ENCODE measurements at regions not wholly inside any gene's neighbourhood (a gene's known extent, or its start where the extent isn't known, plus 50 kb on each side); places are given as distances from the start of the nearest gene placed in this dataset.

- no peak for TF ChIP-seq CTCF (conservative IDR thresholded peaks at IDR 0.05; ENCODE audit: low read depth in 2 of 2)
- TF ChIP-seq POLR2AphosphoS5 (IDR thresholded peaks at IDR 0.05; ENCODE audit: low read depth): no peak
- no peak for TF ChIP-seq EZH2 (IDR thresholded peaks at IDR 0.05; ENCODE audit: low read depth, unreplicated experiment)
- no peak for TF ChIP-seq EZH2phosphoT487 (IDR thresholded peaks at IDR 0.05; ENCODE audit: unreplicated experiment)
- no peak for TF ChIP-seq ZNF331 (CRISPR knock-in tag; IDR thresholded peaks at IDR 0.05; ENCODE audit: low read depth)
- TF ChIP-seq REST (IDR thresholded peaks at IDR 0.05; ENCODE audit: unreplicated experiment): no peak
- TF ChIP-seq ZNF114 (CRISPR knock-in tag; IDR thresholded peaks at IDR 0.05): no peak
- no peak for TF ChIP-seq ETS1 (IDR thresholded peaks at IDR 0.05)
- no peak for TF ChIP-seq STAT1 (IDR thresholded peaks at IDR 0.05; ENCODE audit: unreplicated experiment)
- TF ChIP-seq JUNB (IDR thresholded peaks at IDR 0.05; ENCODE audit: unreplicated experiment): no peak
- no peak for TF ChIP-seq CREB1 (CRISPR knock-in tag; IDR thresholded peaks at IDR 0.05; ENCODE audit: low read depth)
- TF ChIP-seq ZNF462 (CRISPR knock-in tag; IDR thresholded peaks at IDR 0.05): no peak
- no peak for TF ChIP-seq NANOG (IDR thresholded peaks at IDR 0.05; ENCODE audit: borderline replicate concordance)
These were observed 953.9 kb upstream of the HS3ST1 start for GRCh38 chr4:12382567-12382966.
